ENCODE measurements at regions not wholly inside any gene's neighbourhood (a gene's known extent, or its start where the extent isn't known, plus 50 kb on each side); places are given as distances from the start of the nearest gene placed in this dataset.

GRCh38 chr5:125215593-125215992 lies 469.2 kb upstream of the ZNF608 start:
- no peak for TF ChIP-seq CTCF (IDR thresholded peaks at IDR 0.05)
- no peak for TF ChIP-seq POLR2A (IDR thresholded peaks at IDR 0.05)
